HUDEP-2 (cell line): ENCODE measurements at regions not wholly inside any gene's neighbourhood (a gene's known extent, or its start where the extent isn't known, plus 50 kb on each side); places are given as distances from the start of the nearest gene placed in this dataset.

Experiments
- DNase-seq, 76 experiments: peaks; one replicate each; lab custom pipeline; 2025; ENCODE audit not compliant: unreplicated experiment in 76 of 76; lab: John Stamatoyannopoulos, UW

GRCh38 chr13:108435393-108436149 is 166.1 kb downstream of the TNFSF13B start:
- no peak for DNase-seq

GRCh38 chr13:108437496-108437895 is 168.0 kb downstream of the TNFSF13B start:
- no peak for DNase-seq

GRCh38 chr13:108439556-108439955 is 170.0 kb downstream of the TNFSF13B start:
- DNase-seq = no peak

- DNase-seq = no peak
Observed at GRCh38 chr13:108444448-108444847, 174.9 kb downstream of the TNFSF13B start.

GRCh38 chr13:108448891-108449290 is 179.4 kb downstream of the TNFSF13B start:
- DNase-seq = no peak

- no peak for DNase-seq
Observed at GRCh38 chr13:108451121-108451520, 178.3 kb upstream of the MYO16 start.

- DNase-seq = no peak
Observed at GRCh38 chr13:108455320-108455719, 174.1 kb upstream of the MYO16 start.

- DNase-seq = no peak
Observed at GRCh38 chr13:108460043-108460442, 169.4 kb upstream of the MYO16 start.

GRCh38 chr13:108460746-108461145 is 168.7 kb upstream of the MYO16 start:
- DNase-seq = no peak

GRCh38 chr13:108463340-108463739 is 166.1 kb upstream of the MYO16 start:
- no peak for DNase-seq

GRCh38 chr13:108470921-108471320 is 158.5 kb upstream of the MYO16 start:
- DNase-seq = no peak

- no peak for DNase-seq
Observed at GRCh38 chr13:108475181-108475580, 154.2 kb upstream of the MYO16 start.

- no peak for DNase-seq
Observed at GRCh38 chr13:108477376-108477775, 152.0 kb upstream of the MYO16 start.

- DNase-seq = no peak
Observed at GRCh38 chr13:108478179-108478578, 151.2 kb upstream of the MYO16 start.

GRCh38 chr13:108483981-108484380 is 145.4 kb upstream of the MYO16 start:
- DNase-seq = no peak

GRCh38 chr13:108486096-108486495 is 143.3 kb upstream of the MYO16 start:
- DNase-seq = no peak

- DNase-seq = no peak
Observed at GRCh38 chr13:108494991-108495645, 134.3 kb upstream of the MYO16 start.

GRCh38 chr13:108495646-108496361 is 133.6 kb upstream of the MYO16 start:
- DNase-seq = no peak

- DNase-seq = no peak
Observed at GRCh38 chr13:108496362-108497210, 132.8 kb upstream of the MYO16 start.

- DNase-seq = no peak
Observed at GRCh38 chr13:108500711-108501110, 128.7 kb upstream of the MYO16 start.

GRCh38 chr13:108508263-108508662 is 121.1 kb upstream of the MYO16 start:
- peak in 1 of 76 experiments; percentile 0 for DNase-seq
